AG10803 (cell line): ENCODE measurements at regions not wholly inside any gene's neighbourhood (a gene's known extent, or its start where the extent isn't known, plus 50 kb on each side); places are given as distances from the start of the nearest gene placed in this dataset.

Experiments
- DNase-seq: peaks from one replicate; pipeline ENCODE4 v3.0.0; 2010; ENCODE audit warnings: low read depth
- H3K4me3 ChIP-seq: 2 replicates; pipeline ENCODE4 v1.5.1; 2011; ENCODE audit warnings: mild to moderate bottlenecking, low read length, control low read depth
- CTCF ChIP-seq: conservative IDR thresholded peaks from 2 replicates; pipeline ENCODE4 v1.5.1; 2011; ENCODE audit warnings: mild to moderate bottlenecking, low read length, control low read depth, inconsistent platforms

GRCh38 chr2:121136323-121136722 is 148.7 kb downstream of the TFCP2L1 start:
- no peak for DNase-seq
- no peak overlapping the region for H3K4me3 ChIP-seq
- no peak for TF ChIP-seq CTCF

GRCh38 chr2:121137571-121137970 is 147.4 kb downstream of the TFCP2L1 start:
- no peak overlapping the region for H3K4me3 ChIP-seq
- no peak for TF ChIP-seq CTCF
- DNase-seq = no peak

GRCh38 chr2:121140734-121141133 is 144.3 kb downstream of the TFCP2L1 start:
- no peak for TF ChIP-seq CTCF
- DNase-seq = no peak
- H3K4me3 ChIP-seq = no peak overlapping the region

GRCh38 chr2:121142452-121142851 is 142.6 kb downstream of the TFCP2L1 start:
- no peak for DNase-seq
- no peak overlapping the region for H3K4me3 ChIP-seq
- no peak for TF ChIP-seq CTCF

- TF ChIP-seq CTCF = no peak
- H3K4me3 ChIP-seq = no peak overlapping the region
- no peak for DNase-seq
These were observed 140.9 kb downstream of the TFCP2L1 start for GRCh38 chr2:121144111-121144510.

- TF ChIP-seq CTCF = no peak
- H3K4me3 ChIP-seq = no peak overlapping the region
- no peak for DNase-seq
These were observed 138.4 kb downstream of the TFCP2L1 start for GRCh38 chr2:121146630-121147029.

GRCh38 chr2:121147766-121148165 is 137.2 kb downstream of the TFCP2L1 start:
- no peak for TF ChIP-seq CTCF
- H3K4me3 ChIP-seq = no peak overlapping the region
- no peak for DNase-seq
